IMR-90 (cell line): ENCODE measurements at regions not wholly inside any gene's neighbourhood (a gene's known extent, or its start where the extent isn't known, plus 50 kb on each side); places are given as distances from the start of the nearest gene placed in this dataset.

Experiments
- ATAC-seq: fragments of 200-7000 bp; cut with Tn5 transposase; 2 replicates; pipeline ENCODE4 v1.9.1; 2020; ENCODE audit warnings: low read depth, mild to moderate bottlenecking, moderate library complexity
- BruUV-seq: library from RNA; stranded (reverse); fragments of 400-500 nt; replicated peaks from 2 replicates; lab custom pipeline; 2021; lab: Mats Ljungman, UMichigan
- CTCF ChIA-PET: fragments of 300-600 bp; formaldehyde crosslinking; extraction: SDS; loops from one replicate; lab custom pipeline; 2021; ENCODE audit warnings: antibody characterized with exemption; lab: Yijun Ruan, JAX
- POLR2A ChIA-PET: fragments of 300-600 bp; sonication (Branson Sonifier 250); formaldehyde crosslinking; loops from one replicate; lab custom pipeline; 2022; ENCODE audit warnings: antibody characterized with exemption; ENCODE audit not compliant: unreplicated experiment; lab: Charles Lee
- DNase-seq: peaks from one replicate; pipeline ENCODE4 v3.0.0; 2013
- H2AFZ ChIP-seq: replicated peaks from 2 replicates; pipeline ENCODE3; 2013; ENCODE audit warnings: low read length, mild to moderate bottlenecking; ENCODE audit not compliant: poor library complexity
- H2AK5ac ChIP-seq: 2 replicates; pipeline ENCODE4 v1.6.1; 2013; ENCODE audit warnings: low read depth, low read length, inconsistent platforms
- H2AK9ac ChIP-seq: replicated peaks from 2 replicates; pipeline ENCODE3; 2013; ENCODE audit warnings: mild to moderate bottlenecking, low read depth, low read length, moderate library complexity; ENCODE audit not compliant: poor library complexity
- H2BK120ac ChIP-seq: 2 replicates; pipeline ENCODE4 v1.6.1; 2013; ENCODE audit warnings: low read depth, low read length, inconsistent platforms
- H2BK15ac ChIP-seq: 3 replicates; pipeline ENCODE4 v1.6.1; 2013; ENCODE audit warnings: low read depth, low read length, inconsistent platforms
- H2BK20ac ChIP-seq: 2 replicates; pipeline ENCODE4 v1.6.1; 2013; ENCODE audit warnings: low read depth, mild to moderate bottlenecking, inconsistent platforms, low read length, moderate library complexity
- H2BK5ac ChIP-seq: 2 replicates; pipeline ENCODE4 v1.6.1; 2013; ENCODE audit warnings: mild to moderate bottlenecking, low read depth, low read length, inconsistent platforms; ENCODE audit not compliant: poor library complexity, severe bottlenecking
- H3K14ac ChIP-seq: replicated peaks from 2 replicates; pipeline ENCODE4 v1.6.1; 2013; ENCODE audit warnings: low read depth, low read length, inconsistent platforms
- H3K18ac ChIP-seq: 2 replicates; pipeline ENCODE4 v1.6.1; 2013; ENCODE audit warnings: low read depth, low read length, control low read depth
- H3K23ac ChIP-seq: 2 replicates; pipeline ENCODE4 v1.6.1; 2013; ENCODE audit warnings: low read depth, low read length, inconsistent platforms
- H3K27ac ChIP-seq: 2 replicates; pipeline ENCODE4 v1.5.1; 2013; ENCODE audit warnings: mild to moderate bottlenecking, control low read depth, low read length; ENCODE audit not compliant: insufficient read depth
- H3K27me3 ChIP-seq: 2 replicates; pipeline ENCODE4 v1.6.1; 2013; ENCODE audit warnings: low read length; ENCODE audit not compliant: control insufficient read depth, insufficient read depth
- H3K36me3 ChIP-seq: 2 replicates; pipeline ENCODE4 v1.6.1; 2013; ENCODE audit warnings: low read length, mixed read lengths; ENCODE audit not compliant: control insufficient read depth, insufficient read depth
- H3K4ac ChIP-seq: 2 replicates; pipeline ENCODE4 v1.6.1; 2013; ENCODE audit warnings: low read depth, low read length, inconsistent platforms
- H3K4me1 ChIP-seq: 2 replicates; pipeline ENCODE4 v1.6.1; 2013; ENCODE audit warnings: low read length, mixed read lengths; ENCODE audit not compliant: control insufficient read depth, insufficient read depth
- H3K4me2 ChIP-seq: 2 replicates; pipeline ENCODE4 v1.6.1; 2013; ENCODE audit warnings: low read depth, mild to moderate bottlenecking, control low read depth, low read length, moderate library complexity
- H3K4me3 ChIP-seq: 2 replicates; pipeline ENCODE4 v1.5.1; 2013; ENCODE audit warnings: low read depth, mild to moderate bottlenecking, control low read depth, low read length, moderate library complexity; ENCODE audit not compliant: insufficient read depth
- H3K56ac ChIP-seq: 2 replicates; pipeline ENCODE4 v1.6.1; 2013; ENCODE audit warnings: low read length, inconsistent platforms; ENCODE audit not compliant: insufficient read depth; ENCODE audit errors: extremely low read depth
- H3K79me1 ChIP-seq, 2 experiments: 2 replicates each; pipeline ENCODE4 v1.6.1; 2013; ENCODE audit warnings: low read length in 2 of 2, inconsistent platforms in 1 of 2, low read depth in 1 of 2
- H3K9ac ChIP-seq: 2 replicates; pipeline ENCODE4 v1.6.1; 2013; ENCODE audit warnings: low read depth, low read length, control low read depth
- H3K9me1 ChIP-seq: 2 replicates; pipeline ENCODE4 v1.6.1; 2013; ENCODE audit warnings: low read length, inconsistent platforms; ENCODE audit not compliant: insufficient read depth
- H3K9me3 ChIP-seq: 2 replicates; pipeline ENCODE4 v1.6.1; 2013; ENCODE audit warnings: low read length; ENCODE audit not compliant: control insufficient read depth, insufficient read depth
- H4K20me1 ChIP-seq: 2 replicates; pipeline ENCODE4 v1.6.1; 2013; ENCODE audit warnings: low read length, inconsistent platforms; ENCODE audit not compliant: insufficient read depth
- H4K5ac ChIP-seq: 2 replicates; pipeline ENCODE4 v1.6.1; 2013; ENCODE audit warnings: mild to moderate bottlenecking, low read depth, low read length, control low read depth
- H4K8ac ChIP-seq, 2 experiments: 2 replicates each; pipeline ENCODE4 v1.6.1; 2013; ENCODE audit warnings: low read depth in 2 of 2, low read length in 2 of 2, control low read depth in 1 of 2, inconsistent platforms in 1 of 2
- H4K91ac ChIP-seq: 2 replicates; pipeline ENCODE4 v1.6.1; 2013; ENCODE audit warnings: low read depth, low read length, inconsistent platforms; ENCODE audit not compliant: insufficient read depth
- BHLHE40 ChIP-seq: fragments of 150-350 bp; IDR thresholded peaks from 2 replicates; pipeline ENCODE4 v1.6.1; 2016; ENCODE audit warnings: mild to moderate bottlenecking, low read depth, low read length
- CHD1 ChIP-seq: IDR thresholded peaks from 2 replicates; pipeline ENCODE4 v1.6.1; 2012; ENCODE audit warnings: low read depth, low read length, improper control_type of control experiment
- MAFK ChIP-seq: IDR thresholded peaks from 2 replicates; pipeline ENCODE4 v1.6.1; 2012; ENCODE audit warnings: low read depth, low read length, improper control_type of control experiment
- RFX5 ChIP-seq: IDR thresholded peaks from 2 replicates; pipeline ENCODE4 v1.8.0; 2012; ENCODE audit warnings: low read depth, mild to moderate bottlenecking, low read length, moderate library complexity
- WGBS, 2 experiments: methylation state at CpG; one replicate each; pipeline versions ENCODE4 v1.1.5 to v1.1.7; 2013; ENCODE audit warnings: missing lambda C conversion rate in 2 of 2; ENCODE audit not compliant: insufficient read length in 1 of 2; ENCODE audit errors: extremely low coverage in 2 of 2; 5-methylcytosine and 5-hydroxymethylcytosine counted together
- dilution Hi-C: fragments of 300-500 bp; cut with HindIII; formaldehyde crosslinking; loops from one replicate; pipeline ENCODE4 v1.14.3; 2018; ENCODE audit warnings: low sequenced_read_pairs; ENCODE audit not compliant: unreplicated experiment
- in situ Hi-C: fragments of 300-500 bp; cut with MboI; formaldehyde crosslinking; loops from 3 replicates; pipeline ENCODE4 v1.14.3; 2019; ENCODE audit warnings: low sequenced_read_pairs, inconsistent platforms, mixed read lengths
- intact Hi-C: fragments of 100-400 bp; cut with micrococcal nuclease; formaldehyde crosslinking; loops from 2 replicates; pipeline ENCODE4 v1.10.0; 2022
- TF ChIP-seq, protein P1 (sequence below): fragments of 150-350 bp; IDR thresholded peaks from 2 replicates; pipeline ENCODE4 v1.6.1; 2017; ENCODE audit warnings: mild to moderate bottlenecking, antibody characterized with exemption, low read length, low read depth

DNA sequence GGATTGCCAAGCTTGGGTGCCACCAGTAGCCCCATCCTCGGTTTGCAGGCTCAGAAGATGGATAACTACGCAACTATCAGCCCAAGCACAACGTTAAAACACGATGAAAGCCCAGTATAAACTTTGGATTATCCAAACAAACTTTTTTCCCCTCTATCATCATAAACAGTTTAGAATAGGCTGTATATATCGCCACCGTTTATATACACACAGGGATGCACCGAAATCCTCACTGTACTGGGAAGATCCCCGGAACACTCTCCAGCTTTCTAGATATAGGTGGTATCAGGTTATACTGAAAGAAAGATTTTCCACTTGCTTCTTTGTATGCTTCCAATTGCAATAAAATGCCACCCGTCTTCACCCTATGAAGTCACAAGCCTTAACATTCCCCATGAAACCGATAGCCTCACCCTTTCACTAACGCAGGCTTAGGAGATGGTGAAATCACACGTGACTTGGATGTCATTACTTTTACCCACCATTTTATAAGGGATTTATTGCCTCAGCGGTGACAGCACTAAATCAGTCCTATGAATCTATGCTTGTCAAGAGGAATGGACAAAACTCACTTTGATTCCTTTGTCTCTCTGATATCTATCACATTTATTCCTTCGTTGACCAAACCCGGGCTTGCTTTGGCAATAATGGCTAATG is 207.6 kb upstream of the FOXN3 start:
- Histone ChIP-seq H2AFZ (peak overlapping the region; percentile 59), H2AK5ac (peak overlapping the region; percentile 23; the same call in 1 of the 2 replicates), H4K91ac (peak overlapping the region; percentile 49; the same call in 1 of the 2 replicates), H4K8ac (peak overlapping the region in 1 of 2 experiments; percentile 30; a peak in 1 of 4 replicates), H3K4me3 (no peak overlapping the region), H3K4me1 (peaks cover 11% of the 10 kb centered on the region), H3K4ac (peak overlapping the region; percentile 58; the same call in 1 of the 2 replicates), H3K79me1 (no peaks in the 10 kb centered on the region), H3K27me3 (no peaks in the 10 kb centered on the region; the same call in 1 of the 2 replicates), H3K9me1 (peaks cover 4% of the 10 kb centered on the region; the same call in 1 of the 2 replicates), H2BK120ac (peak overlapping the region; percentile 44; the same call in 1 of the 2 replicates), H2BK5ac (no peak overlapping the region), H3K4me2 (peak overlapping the region; percentile 62), H3K9ac (no peak overlapping the region), H4K20me1 (no peaks in the 10 kb centered on the region), H2AK9ac (peak overlapping the region; percentile 20), H3K9me3 (no peaks in the 10 kb centered on the region), H3K14ac (peak overlapping the region; percentile 36; the same call in 1 of the 2 replicates), H3K27ac (no peak overlapping the region), H3K56ac (no peak overlapping the region), H3K18ac (0 out of 2 replicates have a peak overlapping the region, but pooled peaks have one; percentile 3), H4K5ac (no peak overlapping the region), H3K23ac (no peak overlapping the region; the same call in 1 of the 2 replicates), H2BK20ac (peak overlapping the region; percentile 27; the same call in 1 of the 2 replicates), H3K36me3 (no peaks in the 10 kb centered on the region), H2BK15ac (peak overlapping the region; percentile 81; the same call in 2 of the 3 replicates)
- in situ Hi-C loops (no loop called here), intact Hi-C loops (no loop called here), dilution Hi-C loops (no loop called here)
- ChIA-PET CTCF (no interaction called here), POLR2A (interaction anchor here (0.5 kb wide), 1 partner anchor 232 kb away, joined by 5 read pairs; no protein-coding TSS in a partner anchor)
- TF ChIP-seq BHLHE40 (0 out of 2 replicates have a peak, but pooled peaks have one; percentile 31), CHD1 (no peak), RFX5 (no peak), MAFK (no peak)
- TF ChIP-seq, protein P1, sequence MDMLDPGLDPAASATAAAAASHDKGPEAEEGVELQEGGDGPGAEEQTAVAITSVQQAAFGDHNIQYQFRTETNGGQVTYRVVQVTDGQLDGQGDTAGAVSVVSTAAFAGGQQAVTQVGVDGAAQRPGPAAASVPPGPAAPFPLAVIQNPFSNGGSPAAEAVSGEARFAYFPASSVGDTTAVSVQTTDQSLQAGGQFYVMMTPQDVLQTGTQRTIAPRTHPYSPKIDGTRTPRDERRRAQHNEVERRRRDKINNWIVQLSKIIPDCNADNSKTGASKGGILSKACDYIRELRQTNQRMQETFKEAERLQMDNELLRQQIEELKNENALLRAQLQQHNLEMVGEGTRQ: 0 out of 2 replicates have a peak, but pooled peaks have one; percentile 11
- BruUV-seq: no TSS peak
- DNase-seq (peak; percentile 51), ATAC-seq (peak; percentile 91)
- WGBS, 2 experiments: 0% methylated on average over 1 of the region's 15 CpGs; no CpG with 5 or more reads in 1 of the 2 experiments
